Neuronal stem cell (in vitro differentiated cells): ENCODE measurements at regions not wholly inside any gene's neighbourhood (a gene's known extent, or its start where the extent isn't known, plus 50 kb on each side); places are given as distances from the start of the nearest gene placed in this dataset.

ENCODE experiments used
- DNase-seq: peaks from one replicate; pipeline ENCODE4 v3.0.0-alpha.2; 2013; ENCODE audit warnings: low spot score
- H2AFZ ChIP-seq: one replicate; pipeline ENCODE4 v1.6.1; 2013; ENCODE audit warnings: mild to moderate bottlenecking, low read length, inconsistent platforms
- H2AK5ac ChIP-seq: 2 replicates; pipeline ENCODE4 v1.6.1; 2013; ENCODE audit warnings: low read depth, mild to moderate bottlenecking, inconsistent platforms, low read length, moderate library complexity, mixed read lengths
- H2BK120ac ChIP-seq: 2 replicates; pipeline ENCODE4 v1.6.1; 2013; ENCODE audit warnings: low read depth, mild to moderate bottlenecking, inconsistent platforms, low read length, moderate library complexity, mixed read lengths
- H2BK12ac ChIP-seq: one replicate; pipeline ENCODE4 v1.6.1; 2013; ENCODE audit warnings: low read length, inconsistent platforms
- H2BK15ac ChIP-seq: 2 replicates; pipeline ENCODE4 v1.6.1; 2013; ENCODE audit warnings: mild to moderate bottlenecking, low read length, inconsistent platforms, mixed read lengths
- H2BK5ac ChIP-seq: one replicate; pipeline ENCODE4 v1.6.1; 2013; ENCODE audit warnings: inconsistent platforms, mild to moderate bottlenecking, low read length, moderate library complexity
- H3K14ac ChIP-seq: one replicate; pipeline ENCODE4 v1.6.1; 2013; ENCODE audit warnings: low read length, inconsistent platforms
- H3K18ac ChIP-seq: 2 replicates; pipeline ENCODE4 v1.6.1; 2013; ENCODE audit warnings: low read length, inconsistent platforms
- H3K23ac ChIP-seq: 2 replicates; pipeline ENCODE4 v1.6.1; 2013; ENCODE audit warnings: low read depth, mild to moderate bottlenecking, mixed read lengths, low read length, inconsistent platforms; ENCODE audit not compliant: poor library complexity
- H3K27ac ChIP-seq: replicated peaks from 3 replicates; pipeline ENCODE4 v1.5.1; 2013; ENCODE audit warnings: low read length, inconsistent platforms
- H3K27me3 ChIP-seq, 3 experiments: 2 replicates each; pipeline ENCODE4 v1.6.1; 2013; ENCODE audit warnings: low read length in 3 of 3, mild to moderate bottlenecking in 2 of 3, inconsistent platforms in 1 of 3, low read depth in 1 of 3, mixed read lengths in 1 of 3, moderate library complexity in 1 of 3; ENCODE audit not compliant: control insufficient read depth in 3 of 3, insufficient read depth in 3 of 3
- H3K36me3 ChIP-seq, 2 donors: replicated peaks in 1 of 2; 2 replicates each; pipeline ENCODE4 v1.6.1; 2013; ENCODE audit warnings: low read length in 2 of 2; ENCODE audit not compliant: control insufficient read depth in 2 of 2, insufficient read depth in 2 of 2
- H3K4ac ChIP-seq: 2 replicates; pipeline ENCODE4 v1.6.1; 2013; ENCODE audit warnings: inconsistent platforms, mild to moderate bottlenecking, low read length, moderate library complexity
- H3K4me1 ChIP-seq, 2 donors: 1 replicate in 1 of 2; 2 replicates in 1 of 2; pipeline ENCODE4 v1.6.1; 2013; ENCODE audit warnings: low read length in 2 of 2, low read depth in 1 of 2; ENCODE audit not compliant: control insufficient read depth in 2 of 2, insufficient read depth in 1 of 2
- H3K4me2 ChIP-seq: one replicate; pipeline ENCODE4 v1.6.1; 2013; ENCODE audit warnings: mild to moderate bottlenecking, low read length, inconsistent platforms; ENCODE audit not compliant: insufficient read depth, poor library complexity, severe bottlenecking
- H3K4me3 ChIP-seq, 2 donors: 2 replicates each; pipeline ENCODE4 v1.5.1; 2013; ENCODE audit warnings: low read length in 2 of 2, mild to moderate bottlenecking in 2 of 2, inconsistent platforms in 1 of 2, moderate library complexity in 1 of 2
- H3K79me1 ChIP-seq: one replicate; pipeline ENCODE4 v1.6.1; 2013; ENCODE audit warnings: low read depth, mild to moderate bottlenecking, inconsistent platforms, low read length, moderate library complexity
- H3K9ac ChIP-seq: one replicate; pipeline ENCODE4 v1.6.1; 2013; ENCODE audit warnings: mild to moderate bottlenecking, low read depth, low read length, inconsistent platforms; ENCODE audit not compliant: poor library complexity
- H3K9me3 ChIP-seq, 2 donors: replicated peaks in 1 of 2; 2 replicates each; pipeline versions ENCODE3 to v1.6.1; 2013; ENCODE audit warnings: low read length in 2 of 2, mild to moderate bottlenecking in 2 of 2, inconsistent platforms in 1 of 2, low read depth in 1 of 2, mixed read lengths in 1 of 2, moderate library complexity in 1 of 2; ENCODE audit not compliant: control insufficient read depth in 2 of 2, insufficient read depth in 1 of 2
- H4K8ac ChIP-seq: one replicate; pipeline ENCODE4 v1.6.1; 2013; ENCODE audit warnings: low read depth, mild to moderate bottlenecking, inconsistent platforms, low read length, moderate library complexity
- H4K91ac ChIP-seq: one replicate; pipeline ENCODE4 v1.6.1; 2013; ENCODE audit warnings: low read length, low read depth, mild to moderate bottlenecking, inconsistent platforms; ENCODE audit not compliant: poor library complexity
- WGBS, 2 donors: extraction: QIAGEN DNeasy Blood & Tissue Kit; methylation state at CpG; one replicate each; pipeline ENCODE4 v1.1.7; 2013; ENCODE audit warnings: missing lambda C conversion rate in 2 of 2, mixed read lengths in 1 of 2; ENCODE audit not compliant: insufficient read length in 2 of 2, insufficient replicate concordance in 1 of 2; ENCODE audit errors: extremely low coverage in 2 of 2; 5-methylcytosine and 5-hydroxymethylcytosine counted together

DNA sequence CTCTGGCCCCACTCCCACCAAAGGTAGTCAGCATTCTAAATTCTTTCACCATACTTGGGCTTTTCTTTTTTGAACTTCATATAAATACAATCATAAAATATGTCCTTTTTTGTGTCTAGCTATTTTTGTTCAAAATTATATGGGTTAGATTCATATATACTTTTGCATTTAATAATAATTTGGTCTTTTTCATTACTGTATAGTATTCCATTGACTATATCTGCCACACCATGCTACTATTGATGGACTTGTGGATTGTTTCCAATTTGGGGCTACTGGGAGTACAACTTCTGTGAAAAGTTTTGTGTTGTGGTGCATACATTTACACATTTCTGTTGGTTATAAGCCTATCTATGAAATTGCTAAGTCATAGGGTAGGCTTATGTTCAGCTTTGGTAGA, 85.7 kb downstream of the GLUL start:
- no peak overlapping the region for H2AK5ac ChIP-seq
- H2BK15ac ChIP-seq: no peak overlapping the region
- no peak overlapping the region for H3K18ac ChIP-seq
- no peak overlapping the region for H3K9ac ChIP-seq
- no peak overlapping the region for H3K23ac ChIP-seq
- no peak overlapping the region for H4K91ac ChIP-seq
- H3K4me2 ChIP-seq: no peak overlapping the region
- no peak overlapping the region for H2BK5ac ChIP-seq
- H3K4me3 ChIP-seq: no peak overlapping the region
- peaks cover 8 to 18% of the 10 kb centered on the region in 2 donors for H3K4me1 ChIP-seq
- H3K14ac ChIP-seq: no peak overlapping the region
- H2AFZ ChIP-seq: no peak overlapping the region
- no peak overlapping the region for H3K27ac ChIP-seq
- H3K4ac ChIP-seq: no peak overlapping the region
- DNase-seq: no peak
- no peaks in the 10 kb centered on the region for H3K9me3 ChIP-seq
- no peak overlapping the region for H2BK120ac ChIP-seq
- no peaks in the 10 kb centered on the region for H3K36me3 ChIP-seq
- no peaks in the 10 kb centered on the region for H3K79me1 ChIP-seq
- no peak overlapping the region for H2BK12ac ChIP-seq
- no peak overlapping the region for H4K8ac ChIP-seq
- no peaks in the 10 kb centered on the region for H3K27me3 ChIP-seq

DNA sequence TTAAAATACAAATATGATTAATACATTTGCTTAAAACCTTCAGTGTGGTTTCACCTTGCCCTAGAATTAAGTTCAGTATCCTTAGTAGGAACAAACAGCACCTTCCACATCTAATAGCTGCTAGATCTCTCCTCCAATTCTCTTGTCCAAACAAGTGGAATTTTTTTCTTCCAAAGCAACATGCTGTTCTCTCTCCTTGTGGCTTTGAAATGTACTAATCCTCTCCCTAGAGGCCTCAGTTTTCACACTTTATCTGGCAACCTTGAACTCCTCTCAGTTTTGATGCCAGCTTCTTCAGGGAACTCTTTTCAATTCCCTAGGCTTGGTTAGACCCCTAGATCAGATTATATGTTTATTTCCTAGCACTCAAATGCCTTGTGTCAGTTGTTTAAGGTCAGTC, 87.0 kb downstream of the GLUL start:
- H3K18ac ChIP-seq: no peak overlapping the region
- H3K4me3 ChIP-seq: no peak overlapping the region
- H2AK5ac ChIP-seq: no peak overlapping the region
- H3K4me1 ChIP-seq: peaks cover 6 to 19% of the 10 kb centered on the region in 2 donors
- no peaks in the 10 kb centered on the region for H3K36me3 ChIP-seq
- no peak overlapping the region for H3K9ac ChIP-seq
- no peak overlapping the region for H3K27ac ChIP-seq
- no peak overlapping the region for H2BK5ac ChIP-seq
- DNase-seq: no peak
- no peaks in the 10 kb centered on the region for H3K79me1 ChIP-seq
- no peak overlapping the region for H4K91ac ChIP-seq
- no peak overlapping the region for H2AFZ ChIP-seq
- H2BK15ac ChIP-seq: no peak overlapping the region
- no peak overlapping the region for H3K14ac ChIP-seq
- H3K4ac ChIP-seq: no peak overlapping the region
- no peaks in the 10 kb centered on the region for H3K9me3 ChIP-seq
- H3K23ac ChIP-seq: no peak overlapping the region
- H3K27me3 ChIP-seq: no peaks in the 10 kb centered on the region
- no peak overlapping the region for H2BK120ac ChIP-seq
- H2BK12ac ChIP-seq: no peak overlapping the region
- H3K4me2 ChIP-seq: no peak overlapping the region
- no peak overlapping the region for H4K8ac ChIP-seq

DNA sequence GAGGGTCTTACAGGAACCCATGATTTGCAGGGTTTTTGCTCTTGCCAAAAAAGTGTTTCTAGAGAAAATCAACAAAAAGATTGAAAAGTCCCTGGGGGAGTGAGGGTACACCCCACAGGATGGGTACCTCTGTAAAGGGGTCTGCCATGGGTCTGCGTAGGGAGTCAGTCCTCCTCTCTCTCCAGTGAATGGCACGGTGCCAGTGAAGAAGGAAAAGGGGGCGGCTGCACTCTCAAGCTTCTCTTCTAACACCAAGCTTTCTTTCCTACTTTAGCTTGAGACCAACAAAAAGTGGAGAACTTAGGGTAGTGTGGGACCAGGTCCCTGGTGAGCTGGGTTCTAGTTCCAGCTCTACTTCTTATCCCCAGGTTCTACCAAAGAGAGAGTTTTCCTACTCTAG, 87.4 kb downstream of the GLUL start:
- Histone ChIP-seq H3K36me3 (no peaks in the 10 kb centered on the region), H3K23ac (no peak overlapping the region), H3K9ac (no peak overlapping the region), H3K14ac (no peak overlapping the region), H3K4me3 (no peak overlapping the region), H2AK5ac (no peak overlapping the region), H3K4me2 (no peak overlapping the region), H2BK12ac (no peak overlapping the region), H3K27ac (no peak overlapping the region), H2AFZ (no peak overlapping the region), H4K8ac (no peak overlapping the region), H3K79me1 (no peaks in the 10 kb centered on the region), H3K27me3 (no peaks in the 10 kb centered on the region), H2BK120ac (no peak overlapping the region), H3K4me1 (peaks cover 4 to 18% of the 10 kb centered on the region in 2 donors), H4K91ac (no peak overlapping the region), H2BK15ac (no peak overlapping the region), H2BK5ac (no peak overlapping the region), H3K18ac (no peak overlapping the region), H3K4ac (no peak overlapping the region), H3K9me3 (no peaks in the 10 kb centered on the region)
- no peak for DNase-seq
- no CpG with 5 or more reads among the region's 3 CpGs for WGBS, 2 donors

DNA sequence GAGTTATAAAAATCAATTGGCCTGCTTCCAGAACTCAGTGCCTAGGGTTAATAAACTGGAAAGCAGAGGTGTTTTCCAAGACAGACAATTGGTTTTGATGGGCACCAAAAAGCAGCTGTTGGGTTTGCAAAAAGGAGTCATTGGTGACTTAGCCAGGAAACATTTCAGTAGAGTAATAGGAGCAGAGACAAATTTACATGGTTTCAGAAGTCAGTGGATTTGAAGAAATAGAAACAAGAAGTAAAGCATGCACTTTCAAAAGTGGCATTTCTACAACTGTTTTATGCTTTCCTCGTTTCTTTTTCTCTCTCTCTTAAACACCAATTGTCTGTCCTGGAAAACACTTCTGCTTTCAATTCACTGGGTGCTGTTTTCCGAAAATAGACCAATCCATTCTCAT, 87.8 kb downstream of the GLUL start:
- DNase-seq: no peak

More for the DNA sequence above, 87.8 kb downstream of the GLUL start:
- Histone ChIP-seq H3K79me1 (no peaks in the 10 kb centered on the region), H4K8ac (no peak overlapping the region), H4K91ac (no peak overlapping the region), H3K23ac (no peak overlapping the region), H3K4ac (no peak overlapping the region), H3K4me2 (no peak overlapping the region), H2BK5ac (no peak overlapping the region), H3K27me3 (no peaks in the 10 kb centered on the region), H2AFZ (no peak overlapping the region), H2AK5ac (no peak overlapping the region), H3K4me1 (peaks cover 4 to 18% of the 10 kb centered on the region in 2 donors), H3K9ac (no peak overlapping the region), H3K18ac (no peak overlapping the region), H3K27ac (no peak overlapping the region), H2BK12ac (no peak overlapping the region), H3K4me3 (no peak overlapping the region), H2BK120ac (no peak overlapping the region), H3K36me3 (no peaks in the 10 kb centered on the region), H3K14ac (no peak overlapping the region), H3K9me3 (no peaks in the 10 kb centered on the region), H2BK15ac (no peak overlapping the region)
- no CpG with 5 or more reads among the region's 2 CpGs for WGBS, 2 donors
